ENCODE measurements at regions not wholly inside any gene's neighbourhood (a gene's known extent, or its start where the extent isn't known, plus 50 kb on each side); places are given as distances from the start of the nearest gene placed in this dataset.
"Not testable (repeated sequence)": the region's sequence is repeated elsewhere in the genome, so short reads cannot be mapped to it uniquely, and the experiment has no call there.

DNA sequence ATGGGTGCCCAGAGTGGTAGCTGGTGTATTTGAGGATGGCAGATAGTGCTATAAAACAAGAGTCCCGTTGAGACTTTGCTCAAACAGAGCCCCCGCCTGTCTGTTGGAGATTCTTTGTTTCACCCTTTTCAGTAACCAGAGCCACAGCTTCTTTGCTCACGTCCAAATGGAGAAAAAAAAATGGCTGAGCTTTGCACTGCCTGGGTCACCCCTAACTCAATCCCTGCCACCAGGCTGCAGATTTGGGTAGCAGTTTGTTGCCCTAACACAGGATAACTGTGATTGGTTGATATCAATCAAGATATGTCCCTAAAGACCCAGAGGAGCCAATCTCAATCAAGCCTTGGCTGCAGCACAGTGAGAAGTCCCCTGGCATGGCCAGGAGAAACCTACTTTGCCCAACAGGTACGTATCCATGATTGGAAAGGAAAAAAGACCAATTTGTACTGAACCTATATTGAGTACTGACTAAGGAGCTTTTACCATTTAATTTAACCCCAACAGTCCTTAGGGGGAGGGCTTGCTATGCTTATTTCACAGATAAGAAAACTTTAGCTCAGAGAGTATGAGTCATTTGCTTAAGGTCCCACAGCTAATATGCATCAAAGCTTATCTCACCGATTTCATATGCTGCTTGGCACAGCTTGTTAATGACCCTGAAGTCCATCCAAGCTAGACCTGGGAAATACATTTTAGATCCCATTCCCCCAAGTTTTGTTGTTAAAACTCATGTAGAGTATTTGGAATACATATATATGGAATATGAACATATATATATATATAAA is 72.0 kb upstream of the SH3BP4 start:
- H3K27ac ChIP-seq = no peak overlapping the region
- TF ChIP-seq, protein P1, sequence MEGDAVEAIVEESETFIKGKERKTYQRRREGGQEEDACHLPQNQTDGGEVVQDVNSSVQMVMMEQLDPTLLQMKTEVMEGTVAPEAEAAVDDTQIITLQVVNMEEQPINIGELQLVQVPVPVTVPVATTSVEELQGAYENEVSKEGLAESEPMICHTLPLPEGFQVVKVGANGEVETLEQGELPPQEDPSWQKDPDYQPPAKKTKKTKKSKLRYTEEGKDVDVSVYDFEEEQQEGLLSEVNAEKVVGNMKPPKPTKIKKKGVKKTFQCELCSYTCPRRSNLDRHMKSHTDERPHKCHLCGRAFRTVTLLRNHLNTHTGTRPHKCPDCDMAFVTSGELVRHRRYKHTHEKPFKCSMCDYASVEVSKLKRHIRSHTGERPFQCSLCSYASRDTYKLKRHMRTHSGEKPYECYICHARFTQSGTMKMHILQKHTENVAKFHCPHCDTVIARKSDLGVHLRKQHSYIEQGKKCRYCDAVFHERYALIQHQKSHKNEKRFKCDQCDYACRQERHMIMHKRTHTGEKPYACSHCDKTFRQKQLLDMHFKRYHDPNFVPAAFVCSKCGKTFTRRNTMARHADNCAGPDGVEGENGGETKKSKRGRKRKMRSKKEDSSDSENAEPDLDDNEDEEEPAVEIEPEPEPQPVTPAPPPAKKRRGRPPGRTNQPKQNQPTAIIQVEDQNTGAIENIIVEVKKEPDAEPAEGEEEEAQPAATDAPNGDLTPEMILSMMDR (conservative IDR thresholded peaks at IDR 0.05) = no peak

DNA sequence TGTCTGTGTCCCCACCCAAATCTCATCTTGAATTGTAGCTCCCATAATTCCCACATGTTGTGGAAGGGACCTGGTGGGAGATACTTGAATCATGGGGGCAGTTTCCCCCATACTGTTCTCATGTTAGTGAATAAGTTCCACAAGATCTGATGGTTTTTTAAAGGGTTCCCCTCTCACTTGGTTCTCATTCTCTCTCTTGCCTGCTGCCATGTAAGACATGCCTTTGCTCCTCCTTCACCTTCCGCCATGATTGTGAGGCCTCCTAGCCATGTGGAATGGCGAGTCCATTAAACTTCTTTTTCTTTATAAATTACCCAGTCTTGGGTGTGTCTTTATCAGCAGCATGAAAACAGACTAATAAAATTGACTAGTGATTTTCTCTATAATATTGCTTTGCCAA is 75.2 kb upstream of the SH3BP4 start:
- not testable (repeated sequence) for H3K27ac ChIP-seq

DNA sequence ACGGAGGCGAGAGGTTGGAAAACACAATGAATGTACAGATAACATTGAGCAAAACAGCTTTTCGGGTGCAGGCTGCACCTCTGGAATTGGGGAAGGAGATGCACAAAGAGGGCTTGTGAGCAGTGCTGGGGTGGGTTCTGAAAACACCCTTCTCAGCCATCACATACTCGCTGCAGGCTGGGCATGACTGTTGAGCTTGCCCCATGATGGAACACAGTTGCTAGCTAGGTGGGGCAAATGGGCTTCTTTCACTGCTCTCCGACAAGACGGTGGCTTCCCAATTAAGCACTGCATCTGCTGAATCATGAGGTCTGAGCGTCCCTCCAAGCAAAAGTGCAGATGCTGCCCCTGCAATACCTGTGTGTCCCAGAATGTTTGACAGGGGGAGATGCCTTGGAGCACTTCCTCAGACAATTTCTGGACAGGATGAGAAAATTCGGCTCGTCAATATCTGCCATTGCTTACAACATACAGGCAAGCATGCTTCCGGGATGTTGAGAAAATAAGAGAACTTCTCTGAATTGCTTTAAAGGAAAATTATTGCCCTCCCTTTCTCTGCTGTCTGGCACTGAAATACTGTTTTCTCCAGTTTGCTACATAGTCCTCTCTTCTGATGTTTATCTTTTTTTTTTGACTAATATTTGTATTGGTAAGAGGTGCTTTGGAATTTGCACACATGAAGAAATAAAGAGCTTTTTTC is 77.3 kb upstream of the SH3BP4 start:
- H3K27ac ChIP-seq = no peak overlapping the region
- TF ChIP-seq, protein P1 (conservative IDR thresholded peaks at IDR 0.05) = no peak

DNA sequence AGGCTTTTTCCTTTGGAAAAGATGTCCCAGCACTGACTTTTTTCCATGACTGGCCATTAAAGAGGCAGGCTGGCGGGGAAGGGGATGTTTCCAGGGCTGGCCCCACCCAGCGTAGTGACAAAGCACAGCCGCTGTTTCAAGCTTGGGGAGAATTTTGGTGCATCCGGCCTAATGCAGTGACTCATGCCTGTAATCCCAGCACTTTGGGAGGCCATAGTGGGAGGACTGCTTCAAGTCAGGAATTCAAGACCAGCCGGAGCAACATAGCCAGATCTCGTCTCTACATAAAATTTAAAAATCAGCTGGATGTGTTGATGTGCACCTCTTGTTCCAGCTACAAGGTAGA is 78.0 kb upstream of the SH3BP4 start:
- H3K27ac ChIP-seq = no peak overlapping the region
- TF ChIP-seq, protein P1 (conservative IDR thresholded peaks at IDR 0.05) = no peak

DNA sequence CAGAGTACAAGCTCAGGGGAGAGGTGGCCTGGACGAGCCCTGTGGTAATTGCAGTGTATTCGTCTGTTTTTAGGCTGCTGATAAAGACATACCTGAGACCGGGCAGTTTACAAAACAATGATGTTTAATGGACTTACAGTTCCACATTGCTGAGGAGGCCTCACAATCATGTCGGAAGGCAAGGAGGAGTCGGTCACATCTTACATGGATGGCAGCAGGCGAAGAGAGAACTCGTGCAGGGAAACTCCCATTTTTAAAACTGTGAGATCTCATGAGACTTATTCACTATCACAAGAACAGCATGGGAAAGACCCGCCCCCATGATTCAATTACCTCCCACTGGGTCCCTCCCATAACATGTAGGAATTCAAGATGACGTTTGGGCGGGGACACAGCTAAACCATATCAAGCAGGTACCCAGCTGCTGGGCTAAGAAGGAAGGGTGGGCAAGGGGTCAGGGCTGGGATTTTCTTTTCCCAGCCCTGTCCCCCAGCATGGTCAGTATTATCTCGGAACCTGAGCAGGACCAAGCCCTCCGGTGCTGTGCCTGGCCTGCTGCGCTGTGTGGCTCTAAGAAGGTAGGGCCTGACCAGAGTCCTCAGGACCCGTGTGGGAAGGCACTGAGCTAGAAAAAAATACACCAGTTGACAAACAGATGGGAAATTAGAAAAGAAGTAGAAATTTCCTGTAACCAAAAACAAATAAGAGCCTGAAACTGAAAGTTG is 78.6 kb upstream of the SH3BP4 start:
- H3K27ac ChIP-seq = no peak overlapping the region
- TF ChIP-seq, protein P1 (conservative IDR thresholded peaks at IDR 0.05) = no peak

DNA sequence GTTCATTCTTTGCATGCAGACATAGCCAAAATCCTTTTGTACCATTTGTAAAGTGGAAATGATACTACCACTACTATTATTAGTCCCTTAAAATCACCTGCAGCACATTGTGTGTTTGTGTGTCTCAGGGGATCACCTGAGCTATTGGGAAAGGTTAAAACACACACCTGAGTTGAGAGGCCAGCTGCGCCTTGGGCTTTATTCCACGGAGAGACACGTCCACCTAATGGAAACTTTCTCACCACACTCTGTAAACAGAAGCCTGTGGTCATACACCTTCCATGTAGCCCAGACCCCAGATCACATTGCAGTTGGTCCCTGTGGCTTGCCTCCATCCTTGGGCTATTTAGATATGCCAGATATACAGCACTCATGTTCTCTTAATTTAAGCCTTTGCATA is 81.8 kb upstream of the SH3BP4 start:
- H3K27ac ChIP-seq = no peak overlapping the region
- TF ChIP-seq, protein P1 (conservative IDR thresholded peaks at IDR 0.05) = no peak

DNA sequence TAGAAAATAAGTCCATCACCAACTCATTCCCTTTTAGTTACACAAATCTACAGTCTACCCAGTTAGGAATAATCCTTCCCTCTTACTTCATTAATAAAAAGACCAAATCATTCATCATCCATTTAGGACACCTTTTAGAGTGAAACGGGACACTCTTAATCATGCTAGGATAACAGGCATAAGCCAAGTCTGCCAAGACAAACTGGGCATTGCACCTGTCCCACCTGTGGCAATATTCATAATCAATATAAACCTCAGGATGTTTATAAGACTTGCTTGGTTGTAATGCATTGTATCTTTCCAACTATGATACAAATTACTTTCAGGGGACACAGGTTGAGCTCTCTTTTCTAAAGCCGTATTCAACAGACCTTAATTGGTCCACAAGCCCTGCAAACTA is 82.7 kb upstream of the SH3BP4 start:
- H3K27ac ChIP-seq = no peak overlapping the region
- TF ChIP-seq, protein P1 (conservative IDR thresholded peaks at IDR 0.05) = no peak

Measured in VCaP (cell line).